C4-2B (cell line): ENCODE measurements at regions not wholly inside any gene's neighbourhood (a gene's known extent, or its start where the extent isn't known, plus 50 kb on each side); places are given as distances from the start of the nearest gene placed in this dataset.

Experiments
- ZFX ChIP-seq: fragments of 450-650 bp; IDR thresholded peaks from 2 replicates; pipeline ENCODE4 v1.6.1; 2017
- TF ChIP-seq, protein P1 (sequence below): fragments of 450-650 bp; conservative IDR thresholded peaks from 2 replicates; pipeline ENCODE4 v1.5.1; 2017; ENCODE audit warnings: mild to moderate bottlenecking

DNA sequence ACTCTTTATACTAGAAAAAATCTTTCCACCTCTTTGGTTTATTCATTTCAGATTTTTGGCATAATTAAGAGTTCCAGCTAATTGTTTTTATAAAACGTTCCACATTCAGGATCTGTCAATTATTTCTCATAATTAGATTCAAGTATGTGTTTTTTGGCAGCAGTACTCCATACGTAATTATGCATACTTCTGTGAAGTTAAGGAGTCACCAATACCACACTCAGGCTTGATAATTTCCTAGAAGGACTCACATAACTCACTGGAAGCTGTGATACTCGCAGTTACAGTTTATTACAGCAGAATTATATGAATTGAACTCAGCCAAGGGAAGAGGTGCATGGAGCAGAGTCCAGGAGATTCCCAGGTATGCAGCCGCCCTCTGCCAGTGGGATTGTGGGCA lies 290.5 kb upstream of the AKR1E2 start:
- TF ChIP-seq, protein P1, sequence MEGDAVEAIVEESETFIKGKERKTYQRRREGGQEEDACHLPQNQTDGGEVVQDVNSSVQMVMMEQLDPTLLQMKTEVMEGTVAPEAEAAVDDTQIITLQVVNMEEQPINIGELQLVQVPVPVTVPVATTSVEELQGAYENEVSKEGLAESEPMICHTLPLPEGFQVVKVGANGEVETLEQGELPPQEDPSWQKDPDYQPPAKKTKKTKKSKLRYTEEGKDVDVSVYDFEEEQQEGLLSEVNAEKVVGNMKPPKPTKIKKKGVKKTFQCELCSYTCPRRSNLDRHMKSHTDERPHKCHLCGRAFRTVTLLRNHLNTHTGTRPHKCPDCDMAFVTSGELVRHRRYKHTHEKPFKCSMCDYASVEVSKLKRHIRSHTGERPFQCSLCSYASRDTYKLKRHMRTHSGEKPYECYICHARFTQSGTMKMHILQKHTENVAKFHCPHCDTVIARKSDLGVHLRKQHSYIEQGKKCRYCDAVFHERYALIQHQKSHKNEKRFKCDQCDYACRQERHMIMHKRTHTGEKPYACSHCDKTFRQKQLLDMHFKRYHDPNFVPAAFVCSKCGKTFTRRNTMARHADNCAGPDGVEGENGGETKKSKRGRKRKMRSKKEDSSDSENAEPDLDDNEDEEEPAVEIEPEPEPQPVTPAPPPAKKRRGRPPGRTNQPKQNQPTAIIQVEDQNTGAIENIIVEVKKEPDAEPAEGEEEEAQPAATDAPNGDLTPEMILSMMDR, result no peak
- no peak for TF ChIP-seq ZFX
